CD14-positive monocyte (primary cell): ENCODE measurements at regions not wholly inside any gene's neighbourhood (a gene's known extent, or its start where the extent isn't known, plus 50 kb on each side); places are given as distances from the start of the nearest gene placed in this dataset.

Experiments used
- DNase-seq, 3 donors: peaks; one replicate each; pipeline ENCODE4 v3.0.0-alpha.2; 2011 to 2022
- H2AFZ ChIP-seq: 2 replicates; pipeline ENCODE4 v1.6.0; 2012; ENCODE audit warnings: mild to moderate bottlenecking, low read depth, low read length, inconsistent platforms; ENCODE audit not compliant: insufficient read depth, poor library complexity, severe bottlenecking
- H3K27ac ChIP-seq, 2 donors: 1 replicate in 1 of 2; 2 replicates in 1 of 2; pipeline ENCODE4 v1.5.1; 2012 to 2013; ENCODE audit warnings: low read length in 2 of 2, control low read depth in 1 of 2, inconsistent platforms in 1 of 2, low read depth in 1 of 2, mild to moderate bottlenecking in 1 of 2
- H3K27me3 ChIP-seq, 2 donors: one replicate each; pipeline versions ENCODE4 v1.6.0 to v1.6.1; 2011 to 2013; ENCODE audit warnings: low read length in 2 of 2; ENCODE audit not compliant: control insufficient read depth in 2 of 2, insufficient read depth in 2 of 2
- H3K36me3 ChIP-seq, 2 donors: replicated peaks in 1 of 2; 1 replicate in 1 of 2; 2 replicates in 1 of 2; pipeline versions ENCODE4 v1.5.1 to v1.6.1; 2012 to 2013; ENCODE audit warnings: low read length in 2 of 2, control low read depth in 1 of 2, inconsistent platforms in 1 of 2, mild to moderate bottlenecking in 1 of 2; ENCODE audit not compliant: insufficient read depth in 2 of 2, control insufficient read depth in 1 of 2
- H3K4me1 ChIP-seq, 2 donors: 1 replicate in 1 of 2; 2 replicates in 1 of 2; pipeline versions ENCODE4 v1.5.1 to v1.6.1; 2012 to 2013; ENCODE audit warnings: low read length in 2 of 2, control low read depth in 1 of 2, inconsistent platforms in 1 of 2, mild to moderate bottlenecking in 1 of 2, moderate library complexity in 1 of 2; ENCODE audit not compliant: insufficient read depth in 2 of 2, control insufficient read depth in 1 of 2
- H3K4me2 ChIP-seq: replicated peaks from 2 replicates; pipeline ENCODE3; 2012; ENCODE audit warnings: low read length, moderate library complexity, mild to moderate bottlenecking; ENCODE audit not compliant: poor library complexity, severe bottlenecking; ENCODE audit errors: extremely low read depth
- H3K4me3 ChIP-seq, 3 experiments: fragments of 200-600 bp in 1 of 3; sonication (generic) in 1 of 3; replicated peaks in 1 of 3; 1 replicate in 2 of 3; 2 replicates in 1 of 3; pipeline ENCODE4 v1.5.1; 2011 to 2013; ENCODE audit warnings: low read length in 3 of 3, mild to moderate bottlenecking in 3 of 3, control low read depth in 2 of 3, low read depth in 2 of 3, inconsistent platforms in 1 of 3, moderate library complexity in 1 of 3
- H3K79me2 ChIP-seq: 2 replicates; pipeline ENCODE4 v1.6.0; 2012; ENCODE audit warnings: mild to moderate bottlenecking, control low read depth, inconsistent platforms, low read length, moderate library complexity; ENCODE audit not compliant: insufficient read depth
- H3K9ac ChIP-seq: 2 replicates; pipeline ENCODE4 v1.6.0; 2017; ENCODE audit warnings: low read length, mild to moderate bottlenecking; ENCODE audit not compliant: insufficient read depth, poor library complexity, severe bottlenecking
- H3K9me3 ChIP-seq, 2 donors: replicated peaks in 1 of 2; 1 replicate in 1 of 2; 2 replicates in 1 of 2; pipeline versions ENCODE4 v1.5.1 to v1.6.1; 2012 to 2013; ENCODE audit warnings: low read length in 2 of 2, control low read depth in 1 of 2; ENCODE audit not compliant: control insufficient read depth in 1 of 2, insufficient read depth in 1 of 2
- H4K20me1 ChIP-seq: 2 replicates; pipeline ENCODE4 v1.6.0; 2012; ENCODE audit warnings: mild to moderate bottlenecking, low read length, control low read depth, moderate library complexity; ENCODE audit not compliant: insufficient read depth
- H3K27ac Mint-ChIP-seq, 7 donors: one replicate each; pipeline ENCODE4 v1.8.0; 2020; ENCODE audit warnings: mild to moderate bottlenecking in 7 of 7, mixed read lengths in 7 of 7, moderate library complexity in 6 of 7, inconsistent platforms in 2 of 7
- H3K27me3 Mint-ChIP-seq, 3 donors: one replicate each; pipeline ENCODE4 v1.8.0; 2021 to 2022; ENCODE audit warnings: low read depth in 3 of 3, mild to moderate bottlenecking in 3 of 3, mixed read lengths in 3 of 3, moderate library complexity in 3 of 3, inconsistent platforms in 1 of 3
- H3K36me3 Mint-ChIP-seq, 2 donors: one replicate each; pipeline ENCODE4 v1.8.0; 2020; ENCODE audit warnings: mixed read lengths in 2 of 2, inconsistent platforms in 1 of 2, mild to moderate bottlenecking in 1 of 2
- H3K4me1 Mint-ChIP-seq: one replicate; pipeline ENCODE4 v1.8.0; 2020; ENCODE audit warnings: mild to moderate bottlenecking, mixed read lengths
- H3K4me3 Mint-ChIP-seq, 2 donors: one replicate each; pipeline ENCODE4 v1.8.0; 2020; ENCODE audit warnings: mild to moderate bottlenecking in 2 of 2, mixed read lengths in 2 of 2, moderate library complexity in 1 of 2
- H3K9me3 Mint-ChIP-seq, 7 donors: one replicate each; pipeline ENCODE4 v1.8.0; 2020 to 2022; ENCODE audit warnings: mixed read lengths in 7 of 7, mild to moderate bottlenecking in 6 of 7, moderate library complexity in 6 of 7, inconsistent platforms in 2 of 7
- CTCF ChIP-seq: fragments of 200-600 bp; IDR thresholded peaks from one replicate; pipeline ENCODE4 v1.8.0; 2022; ENCODE audit warnings: antibody characterized with exemption, mild to moderate bottlenecking
- WGBS: methylation state at CpG from one replicate; pipeline ENCODE4 v1.1.5; 2013; ENCODE audit warnings: missing lambda C conversion rate; ENCODE audit not compliant: insufficient coverage; 5-methylcytosine and 5-hydroxymethylcytosine counted together
- intact Hi-C, 2 donors: fragments of 100-400 bp; cut with micrococcal nuclease; formaldehyde crosslinking; loops; one replicate each; pipeline versions ENCODE4 v1.15.0 to v1.15.1; 2023

- intact Hi-C loops = no loop called here
- Histone ChIP-seq H3K4me1 (no peaks in the 10 kb centered on the region), H3K27me3 (no peaks in the 10 kb centered on the region), H3K4me2 (no peak overlapping the region), H3K27ac (no peak overlapping the region), H3K4me3 (no peak overlapping the region), H4K20me1 (no peaks in the 10 kb centered on the region), H3K36me3 (no peaks in the 10 kb centered on the region), H3K9me3 (no peaks in the 10 kb centered on the region), H3K9ac (no peak overlapping the region), H3K79me2 (no peaks in the 10 kb centered on the region), H2AFZ (no peak overlapping the region)
- no peak for TF ChIP-seq CTCF
- peaks cover 0 to 8% (median 6%) of the 10 kb centered on the region in 7 donors for H3K9me3 Mint-ChIP-seq
- WGBS = no CpG with 5 or more reads among the region's 3 CpGs
- DNase-seq = no peak
- no peak overlapping the region for H3K27ac Mint-ChIP-seq
- H3K4me3 Mint-ChIP-seq = no peak overlapping the region
- H3K36me3 Mint-ChIP-seq = no peaks in the 10 kb centered on the region
- H3K27me3 Mint-ChIP-seq = no peaks in the 10 kb centered on the region
- no peaks in the 10 kb centered on the region for H3K4me1 Mint-ChIP-seq
These were observed 224.8 kb upstream of the CBLB start for GRCh38 chr3:106093616-106094015.

- Histone ChIP-seq H3K27me3 (no peaks in the 10 kb centered on the region), H3K4me2 (no peak overlapping the region), H3K79me2 (no peaks in the 10 kb centered on the region), H4K20me1 (no peaks in the 10 kb centered on the region), H3K4me3 (no peak overlapping the region), H3K9me3 (no peaks in the 10 kb centered on the region), H3K4me1 (no peaks in the 10 kb centered on the region), H2AFZ (no peak overlapping the region), H3K9ac (no peak overlapping the region), H3K36me3 (no peaks in the 10 kb centered on the region), H3K27ac (no peak overlapping the region)
- intact Hi-C loops = no loop called here
- DNase-seq = no peak
- H3K4me1 Mint-ChIP-seq = no peaks in the 10 kb centered on the region
- no peak overlapping the region for H3K4me3 Mint-ChIP-seq
- no peaks in the 10 kb centered on the region for H3K36me3 Mint-ChIP-seq
- H3K27ac Mint-ChIP-seq = no peak overlapping the region
- H3K9me3 Mint-ChIP-seq = peaks cover 3 to 28% (median 20%) of the 10 kb centered on the region in 7 donors
- WGBS = 90% methylated on average over 2 of the region's 4 CpGs
- no peaks in the 10 kb centered on the region for H3K27me3 Mint-ChIP-seq
- TF ChIP-seq CTCF = no peak
These were observed 229.1 kb upstream of the CBLB start for GRCh38 chr3:106097817-106098435.
